Astrocyte of the spinal cord (primary cell): ENCODE measurements at regions not wholly inside any gene's neighbourhood (a gene's known extent, or its start where the extent isn't known, plus 50 kb on each side); places are given as distances from the start of the nearest gene placed in this dataset.

Experiments used
- DNase-seq: peaks from one replicate; pipeline ENCODE4 v3.0.0; 2011; ENCODE audit warnings: low read depth, low spot score
- H3K4me3 ChIP-seq: 2 replicates; pipeline ENCODE4 v1.5.1; 2011; ENCODE audit warnings: low read depth, mild to moderate bottlenecking, low read length, moderate library complexity
- CTCF ChIP-seq: IDR thresholded peaks from 2 replicates; pipeline ENCODE4 v1.5.1; 2012; ENCODE audit warnings: low read depth, mild to moderate bottlenecking, low read length, inconsistent platforms
- in situ Hi-C: cut with HindIII; loops from 2 replicates; pipeline ENCODE4 v1.10.0; 2017; ENCODE audit warnings: low sequenced_read_pairs

- TF ChIP-seq CTCF, result no peak
- no peak for DNase-seq
- H3K4me3 ChIP-seq, result no peak overlapping the region
- in situ Hi-C loops, result no loop called here
These were observed 440.4 kb upstream of the CADM1 start for GRCh38 chr11:115944596-115944995.

GRCh38 chr11:115942011-115942410, 437.8 kb upstream of the CADM1 start:
- in situ Hi-C loops, result no loop called here
- no peak overlapping the region for H3K4me3 ChIP-seq

GRCh38 chr11:115941481-115941993, 437.3 kb upstream of the CADM1 start:
- in situ Hi-C loops, result no loop called here
- no peak overlapping the region for H3K4me3 ChIP-seq
- TF ChIP-seq CTCF, result no peak
- peak; percentile 97 for DNase-seq

More at GRCh38 chr11:115942011-115942410, 437.8 kb upstream of the CADM1 start:
- no peak for TF ChIP-seq CTCF
- no peak for DNase-seq

GRCh38 chr11:115941044-115941443, 436.8 kb upstream of the CADM1 start:
- no peak overlapping the region for H3K4me3 ChIP-seq
- in situ Hi-C loops, result no loop called here
- TF ChIP-seq CTCF, result no peak
- DNase-seq, result no peak

- no peak overlapping the region for H3K4me3 ChIP-seq
- no peak for TF ChIP-seq CTCF
- in situ Hi-C loops, result no loop called here
- no peak for DNase-seq
These were observed 435.7 kb upstream of the CADM1 start for GRCh38 chr11:115939731-115940421.

GRCh38 chr11:115939104-115939730, 435.0 kb upstream of the CADM1 start:
- DNase-seq, result peak; percentile 69
- TF ChIP-seq CTCF, result no peak

More at GRCh38 chr11:115939104-115939730, 435.0 kb upstream of the CADM1 start:
- in situ Hi-C loops, result no loop called here
- no peak overlapping the region for H3K4me3 ChIP-seq
